HG03108 (cell line): ENCODE measurements at regions not wholly inside any gene's neighbourhood (a gene's known extent, or its start where the extent isn't known, plus 50 kb on each side); places are given as distances from the start of the nearest gene placed in this dataset.

Experiments used
- ATAC-seq: cut with Tn5 transposase; IDR thresholded peaks from one replicate; pipeline ENCODE4 v1.9.1; 2021; ENCODE audit warnings: moderate library complexity; ENCODE audit not compliant: unreplicated experiment

- ATAC-seq = no peak
Observed at GRCh38 chr5:5816960-5817359, 394.5 kb downstream of the ICE1 start.

DNA sequence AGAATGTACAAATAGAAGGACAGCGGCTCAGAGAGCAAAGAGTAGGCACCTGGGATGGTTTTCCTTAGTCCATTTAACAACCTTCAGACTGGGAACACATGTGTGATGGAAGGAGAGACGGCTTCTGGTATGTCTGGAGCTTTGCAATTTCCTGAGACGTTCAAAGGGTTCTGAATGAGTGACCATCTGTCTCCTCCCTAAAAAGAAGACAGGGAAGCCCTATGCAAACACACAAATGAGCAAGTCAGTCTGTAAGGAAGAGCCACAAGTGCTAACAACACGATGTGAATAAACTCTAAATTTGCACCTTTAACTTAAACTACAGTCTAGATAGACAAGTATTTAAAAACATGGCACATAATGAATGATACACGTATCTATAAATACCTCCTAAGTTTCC lies 391.0 kb downstream of the ICE1 start:
- ATAC-seq = no peak

DNA sequence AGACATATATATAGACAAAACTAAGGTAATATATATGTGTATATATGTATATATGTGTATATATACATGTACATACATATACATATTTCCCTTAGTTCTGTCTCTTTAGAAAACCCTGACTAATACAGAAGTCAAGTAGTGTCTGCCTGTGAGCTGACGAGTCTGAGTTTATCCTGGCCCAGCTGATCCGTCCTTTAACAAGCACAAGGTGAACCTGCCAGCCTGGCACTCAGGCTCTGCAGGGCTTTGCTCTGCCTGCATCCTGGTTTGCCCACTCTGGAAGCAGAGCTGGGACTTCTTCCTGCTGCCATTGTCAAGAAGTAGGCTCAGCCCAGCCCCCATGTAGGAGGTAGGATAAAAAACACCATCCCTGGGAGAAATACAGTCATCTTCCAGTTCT lies 388.0 kb downstream of the ICE1 start:
- no peak for ATAC-seq

GRCh38 chr5:5805916-5806315 lies 383.4 kb downstream of the ICE1 start:
- ATAC-seq = no peak

- no peak for ATAC-seq
Observed at GRCh38 chr5:5804478-5805233, 382.2 kb downstream of the ICE1 start.

- no peak for ATAC-seq
Observed at GRCh38 chr5:5800801-5801761, 378.6 kb downstream of the ICE1 start.

- ATAC-seq = no peak
Observed at GRCh38 chr5:5799826-5800225, 377.3 kb downstream of the ICE1 start.

DNA sequence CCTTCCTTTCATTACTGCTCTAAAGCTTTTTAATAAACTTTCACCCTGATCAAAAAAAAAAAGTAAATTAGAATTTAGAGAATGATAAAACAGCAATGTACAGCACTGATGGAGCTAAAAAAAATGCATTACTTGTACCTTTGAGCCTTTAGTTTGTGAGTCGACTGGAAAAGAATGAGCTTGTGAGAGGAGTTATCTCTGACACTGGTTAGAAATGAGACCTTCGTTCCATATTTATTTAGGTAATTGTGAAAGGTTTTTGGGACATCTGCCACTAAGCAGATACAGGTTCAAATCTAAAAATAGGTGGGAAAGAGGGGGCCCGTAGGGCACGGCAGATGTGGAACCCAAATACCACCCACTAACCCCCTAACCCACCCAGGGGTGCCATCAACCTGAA lies 376.8 kb downstream of the ICE1 start:
- no peak for ATAC-seq

DNA sequence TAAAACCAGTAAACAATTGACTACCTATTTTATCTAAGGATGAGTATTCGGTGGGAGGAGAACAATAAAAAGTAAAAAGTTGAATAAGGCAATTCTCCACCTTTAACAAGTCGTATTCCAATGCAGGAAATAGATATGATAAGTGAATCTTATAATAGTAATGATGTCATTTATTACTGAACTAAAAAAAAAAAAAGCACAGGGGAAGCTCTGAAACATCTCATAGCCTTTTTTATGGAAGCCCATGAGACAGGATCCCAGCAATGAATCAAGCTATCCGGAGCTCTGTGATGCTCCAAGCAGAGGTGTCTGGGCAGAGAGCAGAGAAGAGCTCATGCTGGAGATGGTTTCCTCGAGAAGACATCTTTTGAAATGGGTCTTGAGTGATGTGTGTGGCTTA lies 376.0 kb downstream of the ICE1 start:
- ATAC-seq = no peak

DNA sequence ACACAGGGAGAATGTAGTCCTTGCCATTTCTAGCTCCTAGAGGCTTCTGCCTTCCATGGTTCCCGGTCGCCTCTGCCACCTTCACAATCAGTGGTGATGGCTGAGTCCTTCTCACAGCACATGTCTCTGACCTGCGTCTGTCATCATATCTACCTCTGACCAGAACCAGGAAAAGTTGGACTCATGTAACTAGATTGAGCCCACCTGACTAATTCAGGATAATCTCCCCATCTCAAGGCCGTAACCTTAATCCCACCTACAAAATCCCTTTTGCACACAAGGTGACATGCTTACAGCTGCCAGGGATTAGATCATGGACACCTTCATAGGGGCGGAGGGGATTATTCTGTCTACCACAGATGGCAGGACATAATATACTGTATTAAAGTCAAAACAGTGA lies 375.6 kb downstream of the ICE1 start:
- no peak for ATAC-seq

- no peak for ATAC-seq
Observed at GRCh38 chr5:5795074-5795771, 372.7 kb downstream of the ICE1 start.

- no peak for ATAC-seq
Observed at GRCh38 chr5:5794118-5794560, 371.7 kb downstream of the ICE1 start.

- ATAC-seq = no peak
Observed at GRCh38 chr5:5793242-5794117, 371.0 kb downstream of the ICE1 start.

DNA sequence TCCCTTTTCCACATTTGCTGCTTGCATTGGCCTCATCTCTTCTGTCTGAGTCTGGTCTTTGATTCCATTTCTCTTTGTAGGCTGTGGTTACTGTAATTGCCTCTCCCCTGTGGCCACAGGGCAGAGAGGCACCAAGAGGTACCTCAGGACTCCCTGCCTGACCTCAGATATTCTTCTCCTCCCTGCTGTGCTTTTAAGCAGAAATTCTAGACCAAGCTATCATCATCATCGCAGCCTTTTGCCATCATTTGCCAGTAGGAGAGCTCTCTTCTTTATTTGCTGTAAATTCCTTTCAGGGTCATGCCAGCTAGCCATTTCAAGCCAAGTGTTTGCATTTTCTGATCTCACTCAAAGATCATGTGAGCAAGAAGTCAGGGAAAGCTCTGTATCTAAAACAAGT lies 369.6 kb downstream of the ICE1 start:
- ATAC-seq = no peak

GRCh38 chr5:5788793-5789192 lies 366.3 kb downstream of the ICE1 start:
- no peak for ATAC-seq

DNA sequence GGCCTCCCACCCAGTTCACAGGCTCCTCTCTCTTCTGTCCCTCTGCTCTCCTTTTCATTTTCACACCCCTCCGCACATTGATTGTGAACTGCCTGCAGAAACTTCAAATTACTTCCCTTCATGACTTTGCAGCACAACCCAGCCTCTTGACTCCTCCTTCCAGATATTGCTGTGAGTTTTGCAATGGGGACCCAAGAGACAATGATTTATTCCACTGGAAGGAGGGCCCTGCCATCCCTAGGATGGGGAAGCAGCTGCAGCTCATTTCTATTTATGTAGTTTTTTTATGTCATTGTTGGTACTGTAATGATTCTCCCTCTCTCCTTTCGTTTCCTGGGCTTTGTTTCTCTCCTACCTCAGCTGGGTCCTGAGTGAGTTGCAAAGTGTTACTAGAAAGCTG lies 364.9 kb downstream of the ICE1 start:
- ATAC-seq = no peak

DNA sequence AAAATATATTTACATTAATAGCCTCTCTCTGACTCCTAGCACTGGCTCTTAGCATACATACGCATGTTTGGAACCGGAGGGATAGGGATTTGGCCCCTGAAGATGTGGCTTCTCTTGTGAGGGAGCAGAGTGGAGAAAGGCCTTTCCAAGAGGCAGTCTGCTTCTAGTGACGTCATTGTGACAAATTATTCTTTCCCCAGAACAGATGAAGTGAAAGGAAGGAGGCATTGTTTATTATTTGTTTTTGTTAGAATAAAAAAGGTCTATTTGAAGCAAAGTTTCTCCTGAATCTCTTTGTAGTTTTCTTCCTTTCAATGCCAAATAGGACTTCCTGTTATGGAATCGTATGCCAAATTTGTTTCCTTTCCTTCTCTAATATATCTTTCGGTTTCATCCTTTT lies 361.6 kb downstream of the ICE1 start:
- ATAC-seq = no peak

DNA sequence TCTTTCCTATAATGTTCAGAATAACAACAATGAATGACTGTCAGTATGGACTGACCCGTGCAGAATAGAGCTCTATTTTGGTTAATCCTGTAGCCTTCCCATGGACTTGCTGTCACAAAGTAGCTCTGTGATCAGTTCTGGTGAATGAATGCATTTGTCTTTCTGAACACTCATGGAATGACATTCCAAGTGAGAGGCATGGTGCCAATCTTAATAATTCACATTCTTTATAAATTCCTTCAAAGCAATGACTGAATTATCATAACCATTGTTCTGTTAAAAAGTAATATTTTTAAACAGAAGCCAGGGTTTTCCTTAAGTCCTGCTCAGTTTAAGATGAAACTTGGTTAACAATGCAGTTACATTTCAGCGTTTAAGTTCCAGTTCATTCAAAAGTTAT lies 360.5 kb downstream of the ICE1 start:
- ATAC-seq = no peak

DNA sequence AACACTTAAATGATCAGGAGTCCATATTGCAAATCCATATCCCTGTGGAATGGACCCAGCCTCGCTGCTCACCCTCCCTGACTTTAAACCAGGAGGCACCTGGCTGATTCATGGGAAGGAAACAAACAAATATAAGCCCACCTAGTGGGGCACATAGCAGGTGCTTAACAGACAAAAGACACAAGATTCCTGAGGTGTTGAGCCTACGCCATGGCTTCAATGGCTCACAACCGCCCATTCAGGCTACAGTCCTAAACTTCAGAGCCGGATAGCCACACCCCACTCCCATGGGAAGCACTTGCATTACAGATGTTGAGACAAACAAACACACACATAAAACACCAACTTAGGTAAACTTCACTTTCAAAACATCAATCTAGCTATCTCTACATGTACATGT lies 359.9 kb downstream of the ICE1 start:
- ATAC-seq = no peak

GRCh38 chr5:5781335-5781734 lies 358.9 kb downstream of the ICE1 start:
- ATAC-seq = no peak

DNA sequence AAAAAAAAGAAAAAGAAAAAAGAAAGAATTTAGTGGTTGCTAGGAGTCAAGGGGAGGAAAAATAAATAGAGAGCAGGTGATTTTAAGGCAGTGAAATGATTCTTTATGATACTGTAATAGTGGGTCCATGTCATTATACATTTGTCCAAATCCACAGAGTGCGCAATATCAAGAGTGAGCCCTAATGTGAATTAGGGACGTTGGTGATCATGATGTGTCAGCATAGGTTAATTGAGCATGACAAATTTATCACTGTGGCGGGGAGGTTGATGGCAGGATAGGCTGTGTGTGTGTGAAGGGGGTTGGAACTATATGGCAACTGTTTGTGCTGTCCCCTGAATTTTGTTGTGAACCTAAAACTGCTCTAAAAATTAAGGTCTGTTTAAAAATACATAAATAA lies 357.8 kb downstream of the ICE1 start:
- no peak for ATAC-seq
